HCT116 (cell line): ENCODE measurements at regions not wholly inside any gene's neighbourhood (a gene's known extent, or its start where the extent isn't known, plus 50 kb on each side); places are given as distances from the start of the nearest gene placed in this dataset.

Experiments used
- ATAC-seq: fragments of 200-7000 bp; cut with Tn5 transposase; 2 replicates; pipeline ENCODE4 v1.9.1; 2020; ENCODE audit warnings: mild to moderate bottlenecking, moderate library complexity
- BruUV-seq: library from RNA; stranded (reverse); fragments of 400-500 nt; replicated peaks from 2 replicates; lab custom pipeline; 2021; lab: Mats Ljungman, UMichigan
- CTCF ChIA-PET: fragments of 300-600 bp; sonication (Branson Sonifier 250); formaldehyde crosslinking; loops from one replicate; lab custom pipeline; 2021; ENCODE audit warnings: antibody characterized with exemption; lab: Charles Lee
- POLR2A ChIA-PET: fragments of 300-600, 350-600 bp; sonication (Branson Sonifier 250); formaldehyde crosslinking; loops from one replicate; lab custom pipeline; 2021; ENCODE audit warnings: antibody characterized with exemption; lab: Charles Lee
- RAD21 ChIA-PET, 2 experiments: fragments of 300-600 bp; sonication (Branson Sonifier 250); formaldehyde crosslinking; loops; one replicate each; lab custom pipeline; 2023; ENCODE audit warnings: low total read pairs in 2 of 2; ENCODE audit not compliant: uncharacterized antibody in 2 of 2, unreplicated experiment in 2 of 2, low non-redundant PET in 1 of 2; lab: Charles Lee
- DNase-seq: peaks from one replicate; pipeline ENCODE4 v3.0.0-alpha.2; 2010; ENCODE audit warnings: low read depth, low spot score
- H2AFZ ChIP-seq: fragments of 200-600 bp; shearing (Covaris generic), sonication (generic); 2 replicates; pipeline ENCODE4 v1.6.1; 2017; ENCODE audit warnings: low read depth, mixed run types, mixed read lengths, antibody characterized with exemption, low read length; ENCODE audit not compliant: poor library complexity, severe bottlenecking
- H3K27ac ChIP-seq: 2 replicates; pipeline ENCODE4 v1.5.1; 2012; ENCODE audit warnings: low read depth, low read length
- H3K27me3 ChIP-seq: fragments of 200-600 bp; sonication (generic); 2 replicates; pipeline ENCODE4 v1.6.1; 2016; ENCODE audit warnings: mixed run types, low read length, mixed read lengths; ENCODE audit not compliant: insufficient read depth
- H3K36me3 ChIP-seq, 2 experiments: fragments of 200-500 bp in 1 of 2; fragments of 200-600 bp in 1 of 2; sonication (Bioruptor generic) in 1 of 2; sonication (generic) in 1 of 2; 2 replicates each; pipeline versions ENCODE4 v1.5.1 to v1.6.1; 2014 to 2016; ENCODE audit warnings: low read length in 2 of 2, inconsistent platforms in 1 of 2, mixed read lengths in 1 of 2, mixed run types in 1 of 2; ENCODE audit not compliant: insufficient read depth in 2 of 2, control insufficient read depth in 1 of 2
- H3K4me1 ChIP-seq, 2 experiments: fragments of 200-600 bp in 1 of 2; sonication (generic) in 1 of 2; 2 replicates each; pipeline versions ENCODE4 v1.5.1 to v1.6.1; 2012 to 2017; ENCODE audit warnings: low read length in 2 of 2, inconsistent platforms in 1 of 2, mild to moderate bottlenecking in 1 of 2, mixed read lengths in 1 of 2, mixed run types in 1 of 2, moderate library complexity in 1 of 2; ENCODE audit not compliant: insufficient read depth in 2 of 2, control insufficient read depth in 1 of 2
- H3K4me2 ChIP-seq: fragments of 200-600 bp; sonication (generic); 2 replicates; pipeline ENCODE4 v1.6.1; 2017; ENCODE audit warnings: mixed run types, low read length, mixed read lengths
- H3K4me3 ChIP-seq, 2 experiments: fragments of 200-600 bp in 1 of 2; sonication (generic) in 1 of 2; replicated peaks in 1 of 2; 2 replicates each; pipeline ENCODE4 v1.5.1; 2011 to 2016; ENCODE audit warnings: low read length in 2 of 2, control low read depth in 1 of 2, low read depth in 1 of 2, mild to moderate bottlenecking in 1 of 2, mixed read lengths in 1 of 2, mixed run types in 1 of 2
- H3K79me2 ChIP-seq: fragments of 200-600 bp; sonication (generic); 2 replicates; pipeline ENCODE4 v1.6.1; 2017; ENCODE audit warnings: mild to moderate bottlenecking, mixed run types, low read length, moderate library complexity, mixed read lengths; ENCODE audit not compliant: insufficient read depth
- H3K9ac ChIP-seq: fragments of 200-600 bp; sonication (generic); 2 replicates; pipeline ENCODE4 v1.6.1; 2016; ENCODE audit warnings: low read length, mixed read lengths
- H3K9me2 ChIP-seq: fragments of 200-600 bp; sonication (generic), shearing (Covaris generic); 2 replicates; pipeline ENCODE4 v1.6.1; 2017; ENCODE audit warnings: mixed run types, mild to moderate bottlenecking, moderate library complexity; ENCODE audit not compliant: insufficient read depth
- H3K9me3 ChIP-seq, 2 experiments: fragments of 200-500 bp in 1 of 2; fragments of 200-600 bp in 1 of 2; sonication (Bioruptor generic) in 1 of 2; sonication (generic) in 1 of 2; 2 replicates each; pipeline ENCODE4 v1.6.1; 2014 to 2017; ENCODE audit warnings: low read length in 2 of 2, mixed read lengths in 2 of 2, inconsistent platforms in 1 of 2, low read depth in 1 of 2, mild to moderate bottlenecking in 1 of 2, mixed run types in 1 of 2, moderate library complexity in 1 of 2; ENCODE audit not compliant: control insufficient read depth in 1 of 2, insufficient read depth in 1 of 2
- H4K20me1 ChIP-seq: fragments of 200-600 bp; sonication (generic), shearing (Covaris generic); 2 replicates; pipeline ENCODE4 v1.6.1; 2017; ENCODE audit warnings: mixed run types, mild to moderate bottlenecking, moderate library complexity; ENCODE audit not compliant: insufficient read depth
- CBX3 ChIP-seq: IDR thresholded peaks from 2 replicates; pipeline ENCODE4 v1.6.1; 2012; ENCODE audit warnings: low read depth
- CEBPB ChIP-seq: IDR thresholded peaks from 2 replicates; pipeline ENCODE4 v1.6.1; 2012; ENCODE audit warnings: low read depth
- EGR1 ChIP-seq: IDR thresholded peaks from 2 replicates; pipeline ENCODE4 v1.6.1; 2012; ENCODE audit warnings: low read depth
- ELF1 ChIP-seq: IDR thresholded peaks from 2 replicates; pipeline ENCODE4 v1.6.1; 2012; ENCODE audit warnings: low read depth, borderline replicate concordance
- EZH2phosphoT487 ChIP-seq: fragments of 200-600 bp; IDR thresholded peaks from 2 replicates; pipeline ENCODE4 v1.6.1; 2018; ENCODE audit warnings: antibody characterized with exemption, borderline replicate concordance
- FOSL1 ChIP-seq: IDR thresholded peaks from 2 replicates; pipeline ENCODE4 v1.6.1; 2012; ENCODE audit warnings: low read depth
- JUND ChIP-seq: IDR thresholded peaks from 2 replicates; pipeline ENCODE4 v1.6.1; 2012
- POLR2A ChIP-seq: IDR thresholded peaks from 2 replicates; pipeline ENCODE4 v1.7.0; 2011; ENCODE audit warnings: borderline replicate concordance; ENCODE audit not compliant: insufficient read depth, insufficient read length; ENCODE audit errors: extremely low read depth
- POLR2AphosphoS5 ChIP-seq: IDR thresholded peaks from 2 replicates; pipeline ENCODE4 v1.6.1; 2011; ENCODE audit warnings: mild to moderate bottlenecking, low read depth, low read length, moderate library complexity
- RAD21 ChIP-seq: IDR thresholded peaks from 2 replicates; pipeline ENCODE4 v1.6.1; 2012; ENCODE audit warnings: low read depth, mild to moderate bottlenecking
- REST ChIP-seq: IDR thresholded peaks from 2 replicates; pipeline ENCODE4 v1.6.1; 2012; ENCODE audit warnings: low read depth
- SP1 ChIP-seq: IDR thresholded peaks from 2 replicates; pipeline ENCODE4 v1.6.1; 2012; ENCODE audit warnings: low read depth
- SRF ChIP-seq: IDR thresholded peaks from 2 replicates; pipeline ENCODE4 v1.6.1; 2012; ENCODE audit warnings: low read depth
- TCF7L2 ChIP-seq: IDR thresholded peaks from 2 replicates; pipeline ENCODE4 v1.7.0; 2011; ENCODE audit warnings: borderline replicate concordance, inconsistent platforms; ENCODE audit not compliant: insufficient read depth, insufficient read length; ENCODE audit errors: extremely low read depth
- YY1 ChIP-seq: IDR thresholded peaks from 2 replicates; pipeline ENCODE4 v1.6.1; 2011; ENCODE audit warnings: low read length, low read depth, moderate library complexity, mild to moderate bottlenecking; ENCODE audit not compliant: insufficient replicate concordance; ENCODE audit errors: extremely low read depth
- ZFX ChIP-seq: fragments of 450-650 bp; IDR thresholded peaks from 2 replicates; pipeline ENCODE4 v1.6.1; 2017
- ZNF274 ChIP-seq: fragments of 200-500 bp; sonication (Bioruptor generic); IDR thresholded peaks from 2 replicates; pipeline ENCODE4 v1.6.1; 2014; ENCODE audit warnings: mild to moderate bottlenecking, low read depth, low read length, inconsistent platforms
- intact Hi-C: fragments of 100-400 bp; cut with micrococcal nuclease; formaldehyde crosslinking; loops from 2 replicates; pipeline ENCODE4 v1.10.0; 2022
- TF ChIP-seq, protein P1 (sequence below): IDR thresholded peaks from 2 replicates; pipeline ENCODE4 v1.6.1; 2012
- TF ChIP-seq, protein P2 (sequence below): IDR thresholded peaks from 2 replicates; pipeline ENCODE4 v1.6.1; 2012
- TF ChIP-seq, protein P3 (sequence below): IDR thresholded peaks from 2 replicates; pipeline ENCODE4 v1.6.1; 2011; ENCODE audit warnings: mild to moderate bottlenecking, low read length, moderate library complexity; ENCODE audit not compliant: insufficient replicate concordance; ENCODE audit errors: extremely low read depth

GRCh38 chr14:53740570-53740969, 216.1 kb downstream of the BMP4 start:
- H2AFZ ChIP-seq = no peak overlapping the region
- H3K36me3 ChIP-seq = no peaks in the 10 kb centered on the region
- no peaks in the 10 kb centered on the region for H3K27me3 ChIP-seq
- DNase-seq = no peak
- H3K9me2 ChIP-seq = no peaks in the 10 kb centered on the region
- H3K4me1 ChIP-seq = peaks cover 7 to 21% of the 10 kb centered on the region in 2 experiments
- no peak overlapping the region for H3K4me3 ChIP-seq
- no peak overlapping the region for H3K4me2 ChIP-seq
- POLR2A ChIA-PET = no interaction called here
- CTCF ChIA-PET = no interaction called here
- H4K20me1 ChIP-seq = no peaks in the 10 kb centered on the region
- intact Hi-C loops = no loop called here
- H3K9me3 ChIP-seq = no peaks in the 10 kb centered on the region
- TF ChIP-seq POLR2AphosphoS5 (no peak), SRF (no peak), TCF7L2 (no peak), JUND (no peak), ELF1 (no peak), EGR1 (no peak), SP1 (no peak), ZNF274 (no peak), CBX3 (no peak), REST (no peak), YY1 (no peak), ZFX (no peak), EZH2phosphoT487 (no peak), CEBPB (no peak), FOSL1 (no peak), RAD21 (no peak), POLR2A (no peak)
- TF ChIP-seq, protein P1, sequence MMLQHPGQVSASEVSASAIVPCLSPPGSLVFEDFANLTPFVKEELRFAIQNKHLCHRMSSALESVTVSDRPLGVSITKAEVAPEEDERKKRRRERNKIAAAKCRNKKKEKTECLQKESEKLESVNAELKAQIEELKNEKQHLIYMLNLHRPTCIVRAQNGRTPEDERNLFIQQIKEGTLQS = no peak
- TF ChIP-seq, protein P2, sequence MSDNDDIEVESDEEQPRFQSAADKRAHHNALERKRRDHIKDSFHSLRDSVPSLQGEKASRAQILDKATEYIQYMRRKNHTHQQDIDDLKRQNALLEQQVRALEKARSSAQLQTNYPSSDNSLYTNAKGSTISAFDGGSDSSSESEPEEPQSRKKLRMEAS = no peak
- TF ChIP-seq, protein P3, sequence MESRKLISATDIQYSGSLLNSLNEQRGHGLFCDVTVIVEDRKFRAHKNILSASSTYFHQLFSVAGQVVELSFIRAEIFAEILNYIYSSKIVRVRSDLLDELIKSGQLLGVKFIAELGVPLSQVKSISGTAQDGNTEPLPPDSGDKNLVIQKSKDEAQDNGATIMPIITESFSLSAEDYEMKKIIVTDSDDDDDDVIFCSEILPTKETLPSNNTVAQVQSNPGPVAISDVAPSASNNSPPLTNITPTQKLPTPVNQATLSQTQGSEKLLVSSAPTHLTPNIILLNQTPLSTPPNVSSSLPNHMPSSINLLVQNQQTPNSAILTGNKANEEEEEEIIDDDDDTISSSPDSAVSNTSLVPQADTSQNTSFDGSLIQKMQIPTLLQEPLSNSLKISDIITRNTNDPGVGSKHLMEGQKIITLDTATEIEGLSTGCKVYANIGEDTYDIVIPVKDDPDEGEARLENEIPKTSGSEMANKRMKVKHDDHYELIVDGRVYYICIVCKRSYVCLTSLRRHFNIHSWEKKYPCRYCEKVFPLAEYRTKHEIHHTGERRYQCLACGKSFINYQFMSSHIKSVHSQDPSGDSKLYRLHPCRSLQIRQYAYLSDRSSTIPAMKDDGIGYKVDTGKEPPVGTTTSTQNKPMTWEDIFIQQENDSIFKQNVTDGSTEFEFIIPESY = no peak
- no TSS peak for BruUV-seq
- RAD21 ChIA-PET = no interaction called here
- no peak overlapping the region for H3K9ac ChIP-seq
- H3K79me2 ChIP-seq = no peaks in the 10 kb centered on the region
- no peak for ATAC-seq
- H3K27ac ChIP-seq = no peak overlapping the region
